HEK293T (cell line): ENCODE measurements at regions not wholly inside any gene's neighbourhood (a gene's known extent, or its start where the extent isn't known, plus 50 kb on each side); places are given as distances from the start of the nearest gene placed in this dataset.

Experiments
- CTCF ChIA-PET: fragments of 350-600 bp; formaldehyde crosslinking; extraction: SDS; loops from one replicate; lab custom pipeline; 2021; ENCODE audit warnings: antibody characterized with exemption, inconsistent platforms; lab: Yijun Ruan, JAX
- POLR2A ChIA-PET: fragments of 350-600 bp; formaldehyde crosslinking; extraction: SDS; loops from one replicate; lab custom pipeline; 2020; ENCODE audit warnings: antibody characterized with exemption, inconsistent platforms; lab: Yijun Ruan, JAX
- DNase-seq: peaks from one replicate; pipeline ENCODE4 v3.0.0; 2012; ENCODE audit warnings: mixed read lengths; ENCODE audit errors: extremely low spot score
- ARNT ChIP-seq: fragments of 450-650 bp; IDR thresholded peaks from 2 replicates; pipeline ENCODE4 v1.6.1; 2017; ENCODE audit warnings: mild to moderate bottlenecking
- BHLHE40 ChIP-seq: fragments of 450-650 bp; IDR thresholded peaks from 2 replicates; pipeline ENCODE4 v1.6.1; 2016; ENCODE audit warnings: mild to moderate bottlenecking, moderate library complexity, borderline replicate concordance
- CTBP1 ChIP-seq: fragments of 450-650 bp; IDR thresholded peaks from 2 replicates; pipeline ENCODE4 v1.6.1; 2016; ENCODE audit warnings: borderline replicate concordance
- ELF4 ChIP-seq: fragments of 450-650 bp; IDR thresholded peaks from 2 replicates; pipeline ENCODE4 v1.6.1; 2017; ENCODE audit warnings: antibody characterized with exemption
- FOXA1 ChIP-seq: fragments of 450-650 bp; IDR thresholded peaks from 2 replicates; pipeline ENCODE4 v1.6.1; 2016; ENCODE audit warnings: mild to moderate bottlenecking
- FOXK2 ChIP-seq: fragments of 450-650 bp; IDR thresholded peaks from 2 replicates; pipeline ENCODE4 v1.6.1; 2016; ENCODE audit warnings: mild to moderate bottlenecking
- FOXM1 ChIP-seq: fragments of 450-650 bp; IDR thresholded peaks from 2 replicates; pipeline ENCODE4 v1.6.1; 2017; ENCODE audit warnings: mild to moderate bottlenecking, borderline replicate concordance
- HDGF ChIP-seq: fragments of 450-650 bp; IDR thresholded peaks from 2 replicates; pipeline ENCODE4 v1.6.1; 2017; ENCODE audit warnings: antibody characterized with exemption, borderline replicate concordance
- L3MBTL2 ChIP-seq: fragments of 450-650 bp; conservative IDR thresholded peaks from 2 replicates; pipeline ENCODE4 v1.6.1; 2016; ENCODE audit warnings: mild to moderate bottlenecking
- LEF1 ChIP-seq: fragments of 450-650 bp; IDR thresholded peaks from 2 replicates; pipeline ENCODE4 v1.6.1; 2017; ENCODE audit warnings: mild to moderate bottlenecking, borderline replicate concordance
- NFRKB ChIP-seq: fragments of 450-650 bp; IDR thresholded peaks from 2 replicates; pipeline ENCODE4 v1.6.1; 2016; ENCODE audit warnings: mild to moderate bottlenecking, moderate library complexity
- SP1 ChIP-seq: fragments of 450-650 bp; IDR thresholded peaks from 2 replicates; pipeline ENCODE4 v1.6.1; 2017
- SUZ12 ChIP-seq: fragments of 450-650 bp; IDR thresholded peaks from 2 replicates; pipeline ENCODE4 v1.6.1; 2016; ENCODE audit warnings: mild to moderate bottlenecking
- TARDBP ChIP-seq: fragments of 450-650 bp; IDR thresholded peaks from 2 replicates; pipeline ENCODE4 v1.6.1; 2016
- ZNF384 ChIP-seq: fragments of 450-650 bp; IDR thresholded peaks from 2 replicates; pipeline ENCODE4 v1.6.1; 2016
- TF ChIP-seq, protein P1 (sequence below): fragments of 450-650 bp; IDR thresholded peaks from 2 replicates; pipeline ENCODE4 v1.6.1; 2016

GRCh38 chr3:157807280-157807679, 298.9 kb downstream of the SHOX2 start:
- ChIA-PET CTCF (no interaction called here), POLR2A (no interaction called here)
- TF ChIP-seq CTBP1 (no peak), BHLHE40 (no peak), TARDBP (no peak), FOXA1 (no peak), LEF1 (no peak), L3MBTL2 (no peak), SUZ12 (no peak), NFRKB (no peak), FOXM1 (no peak), SP1 (no peak), ARNT (no peak), FOXK2 (no peak), ELF4 (no peak)
- TF ChIP-seq, protein P1, sequence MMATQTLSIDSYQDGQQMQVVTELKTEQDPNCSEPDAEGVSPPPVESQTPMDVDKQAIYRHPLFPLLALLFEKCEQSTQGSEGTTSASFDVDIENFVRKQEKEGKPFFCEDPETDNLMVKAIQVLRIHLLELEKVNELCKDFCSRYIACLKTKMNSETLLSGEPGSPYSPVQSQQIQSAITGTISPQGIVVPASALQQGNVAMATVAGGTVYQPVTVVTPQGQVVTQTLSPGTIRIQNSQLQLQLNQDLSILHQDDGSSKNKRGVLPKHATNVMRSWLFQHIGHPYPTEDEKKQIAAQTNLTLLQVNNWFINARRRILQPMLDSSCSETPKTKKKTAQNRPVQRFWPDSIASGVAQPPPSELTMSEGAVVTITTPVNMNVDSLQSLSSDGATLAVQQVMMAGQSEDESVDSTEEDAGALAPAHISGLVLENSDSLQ: no peak
- DNase-seq: no peak

DNA sequence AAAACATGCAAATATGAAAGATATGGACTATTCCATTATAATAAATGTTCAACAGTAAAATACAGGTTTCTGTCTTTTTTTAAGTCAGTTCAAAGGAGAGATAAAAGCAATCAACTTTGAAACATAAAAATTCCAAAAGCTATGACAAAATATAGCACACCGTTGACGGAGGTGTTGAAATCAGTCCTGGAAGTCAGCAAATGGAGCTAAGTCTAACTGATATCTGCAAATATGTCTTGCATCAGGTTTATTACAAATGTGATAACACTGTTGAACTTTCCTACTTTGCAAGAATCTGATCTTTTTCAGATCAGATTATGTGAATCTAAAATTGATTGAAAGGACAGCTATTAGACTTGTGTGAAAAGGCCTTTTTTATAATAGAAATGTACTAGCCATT, 300.7 kb downstream of the SHOX2 start:
- POLR2A ChIA-PET: no interaction called here
- CTCF ChIA-PET: interaction anchor here (0.6 kb wide), 1 partner anchor 233 kb away, joined by 3 read pairs; no protein-coding TSS in a partner anchor
- TF ChIP-seq FOXK2 (no peak), CTBP1 (no peak), TARDBP (no peak), ELF4 (no peak), SUZ12 (no peak), FOXM1 (no peak)
- no peak for DNase-seq

- ChIA-PET POLR2A (no interaction called here), CTCF (no interaction called here)
- no peak for TF ChIP-seq L3MBTL2
- TF ChIP-seq ARNT: no peak
- no peak for TF ChIP-seq BHLHE40
- no peak for TF ChIP-seq ELF4
- no peak for DNase-seq
These were observed 291.6 kb upstream of the VEPH1 start for GRCh38 chr3:157794771-157795170.

DNA sequence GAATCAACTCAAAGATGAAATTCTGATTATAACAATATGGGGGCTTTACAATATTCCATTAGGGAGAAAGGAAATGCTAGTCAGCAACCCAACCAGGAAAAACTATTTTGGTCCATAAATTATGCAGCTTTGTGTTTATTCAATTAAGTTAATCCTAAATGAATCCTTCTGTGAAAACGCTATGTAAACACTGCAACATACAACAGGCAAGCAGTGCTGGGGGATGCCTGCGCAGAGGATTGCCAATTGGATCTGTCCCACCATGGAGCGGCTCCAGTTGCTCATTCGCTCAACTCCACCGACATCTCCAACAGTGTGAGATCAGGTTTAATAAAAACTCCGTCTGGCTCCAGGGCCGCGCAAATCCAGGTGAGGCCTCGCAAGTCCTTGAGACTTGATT, 290.5 kb upstream of the VEPH1 start:
- TF ChIP-seq ZNF384: no peak
- TF ChIP-seq SUZ12: no peak
- TF ChIP-seq BHLHE40: no peak
- no peak for TF ChIP-seq LEF1
- TF ChIP-seq TARDBP: no peak
- no peak for TF ChIP-seq SP1
- no peak for TF ChIP-seq FOXA1
- no peak for TF ChIP-seq ELF4
- TF ChIP-seq NFRKB: no peak
- TF ChIP-seq, protein P1: no peak
- TF ChIP-seq L3MBTL2: no peak
- no peak for TF ChIP-seq CTBP1
- TF ChIP-seq ARNT: no peak
- DNase-seq: no peak
- POLR2A ChIA-PET: no interaction called here
- CTCF ChIA-PET: no interaction called here

DNA sequence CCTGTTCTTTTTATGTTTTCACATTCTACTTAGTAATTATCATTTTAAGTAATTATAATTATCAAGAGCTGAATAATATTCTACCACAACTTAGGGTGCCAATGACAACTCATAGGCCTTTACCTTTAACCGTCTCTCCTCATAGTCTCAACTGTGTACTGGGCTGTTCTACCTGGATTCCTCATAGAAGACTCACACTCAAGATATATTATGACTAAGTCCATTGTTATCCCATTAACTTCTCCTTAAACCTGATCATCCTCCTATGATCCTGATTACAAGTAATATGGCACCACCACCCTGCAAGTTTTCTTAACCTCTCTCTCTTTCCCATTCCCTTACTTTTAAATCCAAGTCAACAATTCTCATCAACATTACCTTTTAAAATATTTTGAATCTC, 285.9 kb upstream of the VEPH1 start:
- CTCF ChIA-PET: no interaction called here
- POLR2A ChIA-PET: no interaction called here
- TF ChIP-seq LEF1 (no peak), SP1 (no peak), FOXM1 (no peak), SUZ12 (no peak), TARDBP (no peak), ELF4 (no peak), ZNF384 (no peak), FOXK2 (no peak), L3MBTL2 (no peak), HDGF (no peak)
- TF ChIP-seq, protein P1: no peak
- DNase-seq: no peak

- ChIA-PET CTCF (no interaction called here), POLR2A (no interaction called here)
- no peak for TF ChIP-seq FOXA1
- no peak for TF ChIP-seq HDGF
- no peak for TF ChIP-seq ZNF384
- no peak for TF ChIP-seq NFRKB
- no peak for TF ChIP-seq ELF4
- no peak for TF ChIP-seq SP1
- no peak for TF ChIP-seq SUZ12
- no peak for TF ChIP-seq FOXK2
- no peak for TF ChIP-seq CTBP1
- no peak for TF ChIP-seq L3MBTL2
- TF ChIP-seq ARNT: no peak
- TF ChIP-seq LEF1: no peak
- TF ChIP-seq, protein P1: no peak
- DNase-seq: no peak
These were observed 283.4 kb upstream of the VEPH1 start for GRCh38 chr3:157786618-157787017.
